Right atrium auricular region (tissue), 2 donors: ENCODE measurements at regions not wholly inside any gene's neighbourhood (a gene's known extent, or its start where the extent isn't known, plus 50 kb on each side); places are given as distances from the start of the nearest gene placed in this dataset.
A peak's percentile ranks its signal among the peaks of the same experiment; 100 is the strongest.

Experiments used
- DNase-seq: peaks from one replicate; pipeline ENCODE4 v3.0.0-alpha.2; 2019; ENCODE audit warnings: low spot score
- H3K27ac ChIP-seq, 2 donors: fragments of 200-600 bp; sonication (generic); 1 replicate in 1 of 2; 2 replicates in 1 of 2; pipeline ENCODE4 v1.5.1; 2016 to 2019
- H3K27me3 ChIP-seq, 2 donors: fragments of 200-600 bp; sonication (generic); one replicate each; pipeline versions ENCODE4 v1.5.1 to v1.6.0; 2017 to 2019
- H3K36me3 ChIP-seq: fragments of 200-600 bp; sonication (generic); one replicate; pipeline ENCODE4 v1.5.1; 2016
- H3K4me1 ChIP-seq, 2 donors: fragments of 200-600 bp; sonication (generic); one replicate each; pipeline versions ENCODE4 v1.5.1 to v1.6.0; 2017 to 2019
- H3K4me3 ChIP-seq, 2 donors: fragments of 200-600 bp; sonication (generic); 1 replicate in 1 of 2; 2 replicates in 1 of 2; pipeline ENCODE4 v1.5.1; 2017 to 2019; ENCODE audit warnings: mild to moderate bottlenecking in 1 of 2, moderate library complexity in 1 of 2
- H3K9me3 ChIP-seq, 2 donors: fragments of 200-600 bp; sonication (generic); one replicate each; pipeline ENCODE4 v1.5.1; 2019
- CTCF ChIP-seq, 2 donors: fragments of 200-600 bp; sonication (generic); IDR thresholded peaks; one replicate each; pipeline ENCODE4 v1.5.1; 2019; ENCODE audit warnings: antibody characterized with exemption in 2 of 2

GRCh38 chr7:22561321-22561811, 61.4 kb upstream of the STEAP1B start:
- TF ChIP-seq CTCF (IDR thresholded peaks at IDR 0.05), result peak in 1 of 2 donors; percentile 7
- Histone ChIP-seq H3K4me1 (peaks cover 0 to 57% of the 10 kb centered on the region in 2 donors), H3K9me3 (no peaks in the 10 kb centered on the region), H3K27me3 (no peaks in the 10 kb centered on the region), H3K36me3 (no peaks in the 10 kb centered on the region), H3K27ac (peak overlapping the region; percentile 75 to 90), H3K4me3 (peak overlapping the region in 1 of 2 donors; percentile 1)
- DNase-seq, result peak; percentile 85

DNA sequence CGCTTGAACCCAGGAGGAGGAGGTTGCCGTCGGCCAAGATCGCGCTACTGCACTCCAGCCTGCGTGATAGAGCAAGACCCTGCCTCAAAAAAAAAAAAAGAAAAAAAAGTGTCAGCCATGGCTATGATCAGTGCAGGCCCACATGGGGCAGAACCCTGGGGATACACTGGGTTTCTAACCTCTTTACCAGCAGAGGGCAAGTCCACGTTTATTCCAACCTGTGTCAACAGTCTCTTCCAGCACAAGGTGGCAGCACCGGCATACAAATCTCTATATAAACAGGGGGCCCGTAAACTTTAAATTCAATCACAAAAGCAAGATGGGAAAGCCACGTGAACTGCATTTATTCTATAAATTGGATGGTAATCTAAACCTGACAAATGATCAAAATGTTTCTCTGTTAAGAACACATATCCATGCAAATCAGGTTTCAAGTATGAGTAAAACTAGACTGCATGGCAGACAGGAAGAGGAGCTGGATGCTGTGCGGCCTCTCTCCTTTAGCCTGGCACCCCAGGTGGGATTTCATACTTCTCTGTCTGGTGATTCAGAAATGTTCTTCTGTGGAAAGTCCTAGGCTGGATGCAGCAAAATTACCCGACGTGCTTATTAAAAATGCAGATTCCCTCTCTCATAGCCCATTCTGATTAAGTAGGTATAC, 60.0 kb upstream of the STEAP1B start:
- H3K4me1 ChIP-seq, result peaks cover 0 to 45% of the 10 kb centered on the region in 2 donors
- no peaks in the 10 kb centered on the region for H3K36me3 ChIP-seq
- peak; percentile 77 for DNase-seq
- peak; percentile 82 to 93 for TF ChIP-seq CTCF (IDR thresholded peaks at IDR 0.05)
- H3K27me3 ChIP-seq, result no peaks in the 10 kb centered on the region
- no peaks in the 10 kb centered on the region for H3K9me3 ChIP-seq
- peak overlapping the region; percentile 75 to 90 for H3K27ac ChIP-seq
- no peak overlapping the region for H3K4me3 ChIP-seq

- no peaks in the 10 kb centered on the region for H3K9me3 ChIP-seq
- no peaks in the 10 kb centered on the region for H3K36me3 ChIP-seq
- H3K27ac ChIP-seq, result no peak overlapping the region
- no peaks in the 10 kb centered on the region for H3K27me3 ChIP-seq
- peaks cover 0 to 17% of the 10 kb centered on the region in 2 donors for H3K4me1 ChIP-seq
- no peak overlapping the region for H3K4me3 ChIP-seq
- DNase-seq, result peak; percentile 54
- no peak for TF ChIP-seq CTCF (IDR thresholded peaks at IDR 0.05)
Observed at GRCh38 chr7:22557167-22557566, 57.2 kb upstream of the STEAP1B start.

- Histone ChIP-seq H3K27ac (no peak overlapping the region), H3K4me1 (peaks cover 0 to under 1% of the 10 kb centered on the region in 2 donors), H3K36me3 (no peaks in the 10 kb centered on the region), H3K4me3 (no peak overlapping the region), H3K27me3 (no peaks in the 10 kb centered on the region), H3K9me3 (no peaks in the 10 kb centered on the region)
- no peak for TF ChIP-seq CTCF (IDR thresholded peaks at IDR 0.05)
- DNase-seq, result peak; percentile 21
Observed at GRCh38 chr7:22555476-22555875, 55.5 kb upstream of the STEAP1B start.

- no peaks in the 10 kb centered on the region for H3K9me3 ChIP-seq
- H3K27me3 ChIP-seq, result peaks cover 7% of the 10 kb centered on the region in 2 donors
- H3K36me3 ChIP-seq, result no peaks in the 10 kb centered on the region
- H3K27ac ChIP-seq, result no peak overlapping the region
- peak; percentile 50 for DNase-seq
- H3K4me3 ChIP-seq, result no peak overlapping the region
- no peak for TF ChIP-seq CTCF (IDR thresholded peaks at IDR 0.05)
- peaks cover 0 to 13% of the 10 kb centered on the region in 2 donors for H3K4me1 ChIP-seq
Observed at GRCh38 chr7:22554184-22554583, 54.2 kb upstream of the STEAP1B start.
